WTC11 (cell line): ENCODE measurements at regions not wholly inside any gene's neighbourhood (a gene's known extent, or its start where the extent isn't known, plus 50 kb on each side); places are given as distances from the start of the nearest gene placed in this dataset.
"Not testable (repeated sequence)": the region's sequence is repeated elsewhere in the genome, so short reads cannot be mapped to it uniquely, and the experiment has no call there.

Source experiments
- ATAC-seq: fragments of 200-7000 bp; cut with Tn5 transposase; 2 replicates; pipeline ENCODE4 v1.10.0; 2021; ENCODE audit warnings: mild to moderate bottlenecking, moderate library complexity
- CTCF ChIA-PET: fragments of 300-600 bp; sonication (Branson Sonifier 250); formaldehyde crosslinking; loops from one replicate; lab custom pipeline; 2021; ENCODE audit warnings: antibody characterized with exemption; lab: Charles Lee
- POLR2A ChIA-PET: fragments of 350-600 bp; sonication (Branson Sonifier 250); formaldehyde crosslinking; loops from one replicate; lab custom pipeline; 2021; ENCODE audit warnings: antibody characterized with exemption; lab: Charles Lee
- DNase-seq: peaks from one replicate; pipeline ENCODE4 v3.0.0; 2021; ENCODE audit warnings: low spot score
- H3K27ac Mint-ChIP-seq: 2 replicates; pipeline ENCODE4 v1.8.0; 2021; ENCODE audit warnings: mixed read lengths
- H3K27me3 Mint-ChIP-seq: 2 replicates; pipeline ENCODE4 v1.8.0; 2021; ENCODE audit warnings: low read depth, mild to moderate bottlenecking, moderate library complexity, mixed read lengths
- H3K36me3 Mint-ChIP-seq: 2 replicates; pipeline ENCODE4 v1.8.0; 2021; ENCODE audit warnings: mixed read lengths
- H3K4me1 Mint-ChIP-seq: 2 replicates; pipeline ENCODE4 v1.8.0; 2022; ENCODE audit warnings: mixed read lengths
- H3K4me3 Mint-ChIP-seq: 2 replicates; pipeline ENCODE4 v1.8.0; 2021; ENCODE audit warnings: mild to moderate bottlenecking, moderate library complexity, mixed read lengths
- H3K9me3 Mint-ChIP-seq: 2 replicates; pipeline ENCODE4 v1.8.0; 2021; ENCODE audit warnings: mixed read lengths
- ATF3 ChIP-seq: sonication (generic); formaldehyde crosslinking; conservative IDR thresholded peaks from 2 replicates; pipeline ENCODE4 v1.8.1; 2022; ENCODE audit warnings: mild to moderate bottlenecking, missing genetic modification reagents
- CBFB ChIP-seq: sonication (generic); formaldehyde crosslinking; IDR thresholded peaks from 2 replicates; pipeline ENCODE4 v1.8.1; 2022; ENCODE audit warnings: mild to moderate bottlenecking, low read depth, missing genetic modification reagents
- CREB1 ChIP-seq: sonication (generic); formaldehyde crosslinking; IDR thresholded peaks from 2 replicates; pipeline ENCODE4 v1.8.0; 2023; ENCODE audit warnings: mild to moderate bottlenecking, missing genetic modification reagents
- E2F5 ChIP-seq: sonication (generic); formaldehyde crosslinking; IDR thresholded peaks from 2 replicates; pipeline ENCODE4 v1.8.1; 2022; ENCODE audit warnings: mild to moderate bottlenecking, moderate library complexity, missing genetic modification reagents
- FOXK1 ChIP-seq: sonication (generic); formaldehyde crosslinking; IDR thresholded peaks from 2 replicates; pipeline ENCODE4 v1.8.0; 2022; ENCODE audit warnings: mild to moderate bottlenecking, moderate library complexity, missing genetic modification reagents
- FOXP1 ChIP-seq: sonication (generic); formaldehyde crosslinking; IDR thresholded peaks from 2 replicates; pipeline ENCODE4 v1.8.0; 2022; ENCODE audit warnings: missing genetic modification reagents, mild to moderate bottlenecking, moderate library complexity, borderline replicate concordance
- KAT7 ChIP-seq: sonication (generic); formaldehyde crosslinking; IDR thresholded peaks from 2 replicates; pipeline ENCODE4 v1.8.1; 2023; ENCODE audit warnings: missing genetic modification reagents, mild to moderate bottlenecking, borderline replicate concordance
- MAX ChIP-seq: sonication (generic); formaldehyde crosslinking; IDR thresholded peaks from 2 replicates; pipeline ENCODE4 v1.8.0; 2022; ENCODE audit warnings: mild to moderate bottlenecking, missing genetic modification reagents
- MXD4 ChIP-seq: fragments of 250-450 bp; sonication (Bioruptor Pico); IDR thresholded peaks from 2 replicates; pipeline ENCODE4 v1.8.0; 2021; ENCODE audit warnings: mild to moderate bottlenecking, moderate library complexity, borderline replicate concordance
- NR1H2 ChIP-seq: sonication (generic); formaldehyde crosslinking; IDR thresholded peaks from 2 replicates; pipeline ENCODE4 v1.9.0; 2021; ENCODE audit warnings: mild to moderate bottlenecking, moderate library complexity, missing genetic modification reagents
- SMAD3 ChIP-seq: sonication (generic); formaldehyde crosslinking; IDR thresholded peaks from 2 replicates; pipeline ENCODE4 v1.8.0; 2022; ENCODE audit warnings: missing genetic modification reagents, mild to moderate bottlenecking, borderline replicate concordance
- STAT6 ChIP-seq: sonication (generic); formaldehyde crosslinking; conservative IDR thresholded peaks from 2 replicates; pipeline ENCODE4 v1.8.1; 2023; ENCODE audit warnings: mild to moderate bottlenecking, low read depth, missing genetic modification reagents, moderate library complexity
- USF1 ChIP-seq: sonication (generic); formaldehyde crosslinking; IDR thresholded peaks from 2 replicates; pipeline ENCODE4 v1.8.0; 2022; ENCODE audit warnings: mild to moderate bottlenecking, missing genetic modification reagents
- ZNF121 ChIP-seq: sonication (generic); formaldehyde crosslinking; IDR thresholded peaks from 2 replicates; pipeline ENCODE4 v1.8.0; 2023; ENCODE audit warnings: missing genetic modification reagents
- ZNF219 ChIP-seq: sonication (generic); formaldehyde crosslinking; IDR thresholded peaks from 2 replicates; pipeline ENCODE4 v1.8.0; 2023; ENCODE audit warnings: missing genetic modification reagents, mild to moderate bottlenecking, borderline replicate concordance
- ZNF263 ChIP-seq: sonication (generic); formaldehyde crosslinking; IDR thresholded peaks from 2 replicates; pipeline ENCODE4 v1.8.1; 2022; ENCODE audit warnings: low read depth, mild to moderate bottlenecking, moderate library complexity, missing genetic modification reagents
- ZNF317 ChIP-seq: sonication (generic); formaldehyde crosslinking; IDR thresholded peaks from 2 replicates; pipeline ENCODE4 v1.8.1; 2023; ENCODE audit warnings: low read depth, mild to moderate bottlenecking, moderate library complexity, missing genetic modification reagents, borderline replicate concordance
- ZNF396 ChIP-seq: fragments of 250-450 bp; sonication (Bioruptor Pico); IDR thresholded peaks from 2 replicates; pipeline ENCODE4 v1.8.0; 2021; ENCODE audit warnings: mild to moderate bottlenecking, moderate library complexity, borderline replicate concordance
- ZNF425 ChIP-seq: fragments of 250-450 bp; sonication (Bioruptor Pico); conservative IDR thresholded peaks from 2 replicates; pipeline ENCODE4 v1.9.0; 2021; ENCODE audit warnings: mild to moderate bottlenecking
- ZNF671 ChIP-seq: fragments of 250-450 bp; sonication (Bioruptor Pico); IDR thresholded peaks from 2 replicates; pipeline ENCODE4 v1.8.0; 2021; ENCODE audit warnings: mild to moderate bottlenecking

- TF ChIP-seq ZNF317 (CRISPR knock-in tag): peak; percentile 76; the same call in 1 of the 2 replicates
- peaks cover 36% of the 10 kb centered on the region for H3K9me3 Mint-ChIP-seq
- H3K36me3 Mint-ChIP-seq, POLR2A ChIA-PET, H3K27me3 Mint-ChIP-seq, H3K4me1 Mint-ChIP-seq, CTCF ChIA-PET, H3K4me3 Mint-ChIP-seq, ATAC-seq, DNase-seq, H3K27ac Mint-ChIP-seq: not testable (repeated sequence)
Observed at GRCh38 chr2:56840009-56840408, 656.2 kb downstream of the CCDC85A start.

GRCh38 chr2:56860991-56861390 lies 677.2 kb downstream of the CCDC85A start:
- no peaks in the 10 kb centered on the region for H3K36me3 Mint-ChIP-seq
- peaks cover 7% of the 10 kb centered on the region; the same call in 1 of the 2 replicates for H3K9me3 Mint-ChIP-seq
- H3K4me1 Mint-ChIP-seq: no peaks in the 10 kb centered on the region
- H3K27ac Mint-ChIP-seq: no peak overlapping the region
- POLR2A ChIA-PET: no interaction called here
- no peak overlapping the region for H3K4me3 Mint-ChIP-seq
- DNase-seq (no peak), ATAC-seq (no peak)
- TF ChIP-seq ATF3 (CRISPR knock-in tag) (no peak), MXD4 (CRISPR knock-in tag) (no peak), CREB1 (CRISPR knock-in tag) (no peak), USF1 (no peak), E2F5 (CRISPR knock-in tag) (no peak), ZNF671 (CRISPR knock-in tag) (no peak), ZNF263 (CRISPR knock-in tag) (no peak), MAX (no peak), KAT7 (CRISPR knock-in tag) (no peak), CBFB (CRISPR knock-in tag) (no peak), STAT6 (CRISPR knock-in tag) (no peak), ZNF396 (CRISPR knock-in tag) (no peak), NR1H2 (CRISPR knock-in tag) (no peak)
- no peaks in the 10 kb centered on the region for H3K27me3 Mint-ChIP-seq
- CTCF ChIA-PET: no interaction called here

GRCh38 chr2:56871644-56872043 lies 687.9 kb downstream of the CCDC85A start:
- TF ChIP-seq ZNF425 (CRISPR knock-in tag): no peak
- no peak for TF ChIP-seq ZNF219 (CRISPR knock-in tag)
- no peak for TF ChIP-seq FOXK1 (CRISPR knock-in tag)
- no peak for TF ChIP-seq SMAD3
- no peak for TF ChIP-seq FOXP1 (CRISPR knock-in tag)
- TF ChIP-seq ZNF121 (CRISPR knock-in tag): no peak
- H3K9me3 Mint-ChIP-seq: peaks cover 18% of the 10 kb centered on the region
- no peak for DNase-seq
- H3K27ac Mint-ChIP-seq: no peak overlapping the region
- no peaks in the 10 kb centered on the region for H3K27me3 Mint-ChIP-seq
- H3K4me3 Mint-ChIP-seq: no peak overlapping the region
- CTCF ChIA-PET: no interaction called here
- ATAC-seq: no peak
- POLR2A ChIA-PET: no interaction called here
- no peaks in the 10 kb centered on the region for H3K36me3 Mint-ChIP-seq
- H3K4me1 Mint-ChIP-seq: no peaks in the 10 kb centered on the region
